G401 (cell line): ENCODE measurements at regions not wholly inside any gene's neighbourhood (a gene's known extent, or its start where the extent isn't known, plus 50 kb on each side); places are given as distances from the start of the nearest gene placed in this dataset.

Experiments
- DNase-seq: peaks from one replicate; pipeline ENCODE4 v3.0.0-alpha.2; 2015; ENCODE audit warnings: low spot score
- in situ Hi-C: cut with HindIII; loops from 2 replicates; pipeline ENCODE4 v1.10.0; 2016; ENCODE audit warnings: low sequenced_read_pairs, mixed read lengths

- in situ Hi-C loops: no loop called here
- no peak for DNase-seq
Observed at GRCh38 chr10:128852902-128853301, 614.1 kb upstream of the MGMT start.

GRCh38 chr10:128853537-128853936, 613.5 kb upstream of the MGMT start:
- in situ Hi-C loops: no loop called here
- no peak for DNase-seq

- in situ Hi-C loops: no loop called here
- no peak for DNase-seq
Observed at GRCh38 chr10:128854204-128854603, 612.8 kb upstream of the MGMT start.

GRCh38 chr10:128854963-128855362, 612.1 kb upstream of the MGMT start:
- in situ Hi-C loops: no loop called here
- peak; percentile 34 for DNase-seq

- in situ Hi-C loops: no loop called here
- DNase-seq: no peak
Observed at GRCh38 chr10:128855618-128856428, 611.2 kb upstream of the MGMT start.

- DNase-seq: no peak
- in situ Hi-C loops: no loop called here
Observed at GRCh38 chr10:128859738-128860386, 607.2 kb upstream of the MGMT start.

- in situ Hi-C loops: no loop called here
- no peak for DNase-seq
Observed at GRCh38 chr10:128860574-128860973, 606.5 kb upstream of the MGMT start.

- DNase-seq: no peak
- in situ Hi-C loops: no loop called here
Observed at GRCh38 chr10:128861018-128861901, 605.8 kb upstream of the MGMT start.

GRCh38 chr10:128863411-128863810, 603.6 kb upstream of the MGMT start:
- in situ Hi-C loops: no loop called here
- DNase-seq: no peak

- in situ Hi-C loops: no loop called here
Observed at GRCh38 chr10:128863823-128864405, 603.1 kb upstream of the MGMT start.

GRCh38 chr10:128864554-128865295, 602.3 kb upstream of the MGMT start:
- in situ Hi-C loops: no loop called here
- no peak for DNase-seq

More at GRCh38 chr10:128863823-128864405, 603.1 kb upstream of the MGMT start:
- no peak for DNase-seq

- in situ Hi-C loops: no loop called here
- DNase-seq: no peak
Observed at GRCh38 chr10:128865436-128866195, 601.4 kb upstream of the MGMT start.

- in situ Hi-C loops: no loop called here
- DNase-seq: no peak
Observed at GRCh38 chr10:128866551-128866950, 600.5 kb upstream of the MGMT start.

GRCh38 chr10:128867210-128867609, 599.8 kb upstream of the MGMT start:
- in situ Hi-C loops: no loop called here
- no peak for DNase-seq

- in situ Hi-C loops: no loop called here
- no peak for DNase-seq
Observed at GRCh38 chr10:128867819-128868218, 599.2 kb upstream of the MGMT start.

- in situ Hi-C loops: no loop called here
Observed at GRCh38 chr10:128868481-128868880, 598.6 kb upstream of the MGMT start.

GRCh38 chr10:128869101-128869749, 597.8 kb upstream of the MGMT start:
- in situ Hi-C loops: no loop called here

More at GRCh38 chr10:128868481-128868880, 598.6 kb upstream of the MGMT start:
- DNase-seq: no peak

More at GRCh38 chr10:128869101-128869749, 597.8 kb upstream of the MGMT start:
- no peak for DNase-seq
